ENCODE measurements at regions not wholly inside any gene's neighbourhood (a gene's known extent, or its start where the extent isn't known, plus 50 kb on each side); places are given as distances from the start of the nearest gene placed in this dataset.

DNA sequence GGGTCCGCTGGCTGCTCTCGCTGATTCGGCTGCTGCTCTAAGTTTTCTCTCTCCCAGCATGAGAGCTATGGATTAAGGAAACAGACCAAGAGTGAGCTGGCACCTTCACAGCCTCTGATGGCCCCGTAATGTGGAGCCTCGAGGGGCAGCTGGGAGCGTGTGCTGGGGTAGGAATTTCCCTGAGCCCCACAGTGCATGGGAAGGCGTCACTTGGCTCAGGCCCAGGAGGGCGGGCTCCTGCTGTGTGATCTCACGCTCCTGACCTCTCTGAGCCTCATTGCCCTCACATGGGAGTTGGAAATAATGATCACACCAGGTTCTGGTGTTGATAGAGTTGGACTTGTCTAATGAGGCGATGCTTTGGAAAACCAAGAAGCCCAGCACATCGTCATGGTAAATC is 238.6 kb upstream of the CRY1 start:
- Histone ChIP-seq H3K27ac (ENCODE audit: low read depth in 1 of 2, low read length in 1 of 2) (no peak overlapping the region), H3K9me3 (ENCODE audit: control insufficient read depth in 4 of 4, insufficient read depth in 3 of 4, low read length in 3 of 4) (no peaks in the 10 kb centered on the region), H3K4me3 (no peak overlapping the region), H3K27me3 (ENCODE audit: control insufficient read depth in 3 of 3, insufficient read depth in 3 of 3, low read length in 2 of 3) (peaks cover 0 to 11% (median 10%) of the 10 kb centered on the region in 3 donors), H3K4me1 (ENCODE audit: control insufficient read depth in 5 of 5, insufficient read depth in 5 of 5, low read length in 5 of 5) (no peaks in the 10 kb centered on the region), H3K36me3 (ENCODE audit: control insufficient read depth in 4 of 4, insufficient read depth in 4 of 4, low read length in 4 of 4) (no peaks in the 10 kb centered on the region), H3K9ac (ENCODE audit: insufficient read depth in 1 of 2, low read length in 2 of 2) (no peak overlapping the region)
- TF ChIP-seq, protein P1, sequence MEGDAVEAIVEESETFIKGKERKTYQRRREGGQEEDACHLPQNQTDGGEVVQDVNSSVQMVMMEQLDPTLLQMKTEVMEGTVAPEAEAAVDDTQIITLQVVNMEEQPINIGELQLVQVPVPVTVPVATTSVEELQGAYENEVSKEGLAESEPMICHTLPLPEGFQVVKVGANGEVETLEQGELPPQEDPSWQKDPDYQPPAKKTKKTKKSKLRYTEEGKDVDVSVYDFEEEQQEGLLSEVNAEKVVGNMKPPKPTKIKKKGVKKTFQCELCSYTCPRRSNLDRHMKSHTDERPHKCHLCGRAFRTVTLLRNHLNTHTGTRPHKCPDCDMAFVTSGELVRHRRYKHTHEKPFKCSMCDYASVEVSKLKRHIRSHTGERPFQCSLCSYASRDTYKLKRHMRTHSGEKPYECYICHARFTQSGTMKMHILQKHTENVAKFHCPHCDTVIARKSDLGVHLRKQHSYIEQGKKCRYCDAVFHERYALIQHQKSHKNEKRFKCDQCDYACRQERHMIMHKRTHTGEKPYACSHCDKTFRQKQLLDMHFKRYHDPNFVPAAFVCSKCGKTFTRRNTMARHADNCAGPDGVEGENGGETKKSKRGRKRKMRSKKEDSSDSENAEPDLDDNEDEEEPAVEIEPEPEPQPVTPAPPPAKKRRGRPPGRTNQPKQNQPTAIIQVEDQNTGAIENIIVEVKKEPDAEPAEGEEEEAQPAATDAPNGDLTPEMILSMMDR (IDR thresholded peaks at IDR 0.05; ENCODE audit: control extremely low read depth, extremely low read depth): no peak
- DNase-seq: no peak
- 72 to 85% methylated on average over 11 of the region's 11 CpGs for WGBS, 2 donors
- no peak for ATAC-seq (ENCODE audit: insufficient read depth, low FRiP score)

DNA sequence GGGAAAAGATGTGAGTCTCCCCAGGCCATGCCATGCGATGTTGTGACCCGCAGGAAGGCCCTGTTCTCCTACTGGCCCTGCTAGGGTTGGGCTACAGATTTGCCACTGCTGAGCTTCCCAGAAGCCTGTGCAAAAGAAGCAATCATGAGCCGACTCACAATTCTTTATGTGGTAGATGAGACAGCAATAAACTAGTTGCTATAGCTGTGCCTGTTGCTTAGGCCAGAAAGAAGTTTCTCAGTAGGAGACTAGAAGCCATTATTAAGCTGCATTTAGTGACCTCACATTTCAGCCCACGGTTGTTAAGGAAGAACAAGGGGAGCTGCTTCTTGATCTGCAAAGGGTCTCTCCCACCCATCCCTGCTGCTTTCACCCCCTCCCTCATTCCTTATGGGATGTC is 239.4 kb upstream of the CRY1 start:
- Histone ChIP-seq H3K36me3 (ENCODE audit: control insufficient read depth in 4 of 4, insufficient read depth in 4 of 4, low read length in 4 of 4) (no peaks in the 10 kb centered on the region), H3K27ac (ENCODE audit: low read depth in 1 of 2, low read length in 1 of 2) (no peak overlapping the region), H3K9me3 (ENCODE audit: control insufficient read depth in 4 of 4, insufficient read depth in 3 of 4, low read length in 3 of 4) (no peaks in the 10 kb centered on the region), H3K4me3 (no peak overlapping the region), H3K4me1 (ENCODE audit: control insufficient read depth in 5 of 5, insufficient read depth in 5 of 5, low read length in 5 of 5) (no peaks in the 10 kb centered on the region), H3K9ac (ENCODE audit: insufficient read depth in 1 of 2, low read length in 2 of 2) (no peak overlapping the region), H3K27me3 (ENCODE audit: control insufficient read depth in 3 of 3, insufficient read depth in 3 of 3, low read length in 2 of 3) (peaks cover 0 to 11% (median 10%) of the 10 kb centered on the region in 3 donors)
- WGBS, 2 donors: 74 to 82% methylated on average over 4 of the region's 4 CpGs
- TF ChIP-seq, protein P1 (IDR thresholded peaks at IDR 0.05; ENCODE audit: control extremely low read depth, extremely low read depth): no peak
- ATAC-seq (ENCODE audit: insufficient read depth, low FRiP score) (no peak), DNase-seq (no peak)

DNA sequence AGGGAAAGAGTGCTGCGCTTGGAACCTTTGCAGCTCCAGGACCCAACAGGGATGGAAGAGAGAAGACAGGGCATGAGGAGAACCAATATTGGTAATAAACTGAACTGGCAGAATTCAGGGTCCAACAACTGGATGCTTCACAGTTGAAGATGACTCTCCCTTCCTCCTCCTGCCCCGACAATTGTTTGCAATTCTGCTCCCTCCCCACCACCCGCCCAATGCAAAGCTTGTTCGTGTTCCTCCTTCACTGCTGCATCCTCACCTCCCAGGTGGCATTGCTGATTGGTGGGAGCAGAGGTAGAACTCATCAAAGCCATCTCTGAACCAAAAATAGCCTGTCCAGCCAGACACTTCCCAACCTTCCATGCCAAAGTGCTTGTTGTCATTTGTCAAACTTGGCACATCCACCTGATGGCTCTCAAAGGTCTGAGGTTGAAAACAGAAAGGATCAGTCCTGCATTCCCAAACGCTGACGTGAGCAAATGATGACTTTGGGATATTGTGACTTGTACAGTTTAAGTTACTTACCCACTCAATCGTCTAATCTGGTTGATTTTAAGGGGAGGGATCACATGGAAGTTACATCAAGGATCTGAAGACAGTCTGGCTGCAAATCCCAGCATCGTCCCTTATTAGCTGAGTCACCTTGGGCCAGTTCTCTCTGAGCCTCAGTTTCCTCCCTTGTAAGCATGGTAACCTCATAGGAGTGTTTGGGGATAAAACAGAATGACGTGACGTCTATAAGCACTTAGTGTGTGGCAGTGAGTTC is 242.6 kb upstream of the CRY1 start:
- Histone ChIP-seq H3K9ac (ENCODE audit: insufficient read depth in 1 of 2, low read length in 2 of 2) (no peak overlapping the region), H3K4me1 (ENCODE audit: control insufficient read depth in 5 of 5, insufficient read depth in 5 of 5, low read length in 5 of 5) (peaks cover 0 to 6% (median 0%) of the 10 kb centered on the region in 5 donors), H3K27me3 (ENCODE audit: control insufficient read depth in 3 of 3, insufficient read depth in 3 of 3, low read length in 2 of 3) (peaks cover 0 to 6% (median 2%) of the 10 kb centered on the region in 3 donors), H3K27ac (ENCODE audit: low read depth in 1 of 2, low read length in 1 of 2) (no peak overlapping the region), H3K9me3 (ENCODE audit: control insufficient read depth in 4 of 4, insufficient read depth in 3 of 4, low read length in 3 of 4) (no peaks in the 10 kb centered on the region), H3K36me3 (ENCODE audit: control insufficient read depth in 4 of 4, insufficient read depth in 4 of 4, low read length in 4 of 4) (no peaks in the 10 kb centered on the region), H3K4me3 (no peak overlapping the region)
- TF ChIP-seq, protein P1 (IDR thresholded peaks at IDR 0.05; ENCODE audit: control extremely low read depth, extremely low read depth): no peak
- ATAC-seq (ENCODE audit: insufficient read depth, low FRiP score) (no peak), DNase-seq (no peak)
- WGBS, 2 donors: 85 to 86% methylated on average over 10 of the region's 10 CpGs

Measured in lung (tissue), 11 donors.